ENCODE measurements at regions not wholly inside any gene's neighbourhood (a gene's known extent, or its start where the extent isn't known, plus 50 kb on each side); places are given as distances from the start of the nearest gene placed in this dataset.

DNA sequence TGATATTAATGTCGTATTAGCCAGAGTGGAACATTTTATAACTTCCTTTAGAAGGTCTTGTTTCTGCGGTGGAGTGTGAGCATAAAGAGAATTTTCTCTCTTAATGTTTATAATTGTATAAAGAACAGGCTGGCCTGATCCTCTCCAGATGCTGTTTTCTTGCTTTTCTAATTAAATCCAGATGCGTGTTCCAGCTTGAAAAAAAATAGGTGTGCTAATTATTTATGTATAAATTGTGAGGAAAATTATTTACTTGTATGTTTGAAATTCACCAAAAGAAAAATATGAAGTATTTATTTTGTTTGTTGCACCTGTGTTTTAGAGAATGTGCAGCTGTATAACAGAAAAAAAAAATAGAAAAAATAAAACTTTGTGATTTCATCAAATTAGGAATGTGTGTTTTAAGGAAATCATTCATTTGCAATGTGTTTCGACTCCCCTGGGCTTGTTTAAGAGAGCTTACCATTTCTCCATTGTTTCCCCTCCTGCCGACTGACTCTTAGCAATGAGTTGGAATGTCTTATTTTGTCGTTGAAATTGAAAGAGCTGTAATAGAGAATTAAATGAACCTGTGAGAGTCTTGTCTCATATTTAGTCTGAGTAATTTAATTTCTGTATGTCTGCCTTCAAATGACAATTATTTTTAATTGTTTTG lies 220.1 kb upstream of the NXPH2 start:
- TF ChIP-seq POLR2A (IDR thresholded peaks at IDR 0.05; ENCODE audit: low read depth, low read length) (no peak), POLR2AphosphoS5 (IDR thresholded peaks at IDR 0.05; ENCODE audit: insufficient read depth, low read depth, low read length) (no peak), JUN (IDR thresholded peaks at IDR 0.05; ENCODE audit: borderline replicate concordance, insufficient read depth, insufficient read length, low read depth) (no peak), FOS (IDR thresholded peaks at IDR 0.05; ENCODE audit: borderline replicate concordance, insufficient read depth, low read length) (no peak), EZH2 (IDR thresholded peaks at IDR 0.05; ENCODE audit: borderline replicate concordance, low read depth, low read length, severe bottlenecking) (no peak)
- TF ChIP-seq, protein P1, sequence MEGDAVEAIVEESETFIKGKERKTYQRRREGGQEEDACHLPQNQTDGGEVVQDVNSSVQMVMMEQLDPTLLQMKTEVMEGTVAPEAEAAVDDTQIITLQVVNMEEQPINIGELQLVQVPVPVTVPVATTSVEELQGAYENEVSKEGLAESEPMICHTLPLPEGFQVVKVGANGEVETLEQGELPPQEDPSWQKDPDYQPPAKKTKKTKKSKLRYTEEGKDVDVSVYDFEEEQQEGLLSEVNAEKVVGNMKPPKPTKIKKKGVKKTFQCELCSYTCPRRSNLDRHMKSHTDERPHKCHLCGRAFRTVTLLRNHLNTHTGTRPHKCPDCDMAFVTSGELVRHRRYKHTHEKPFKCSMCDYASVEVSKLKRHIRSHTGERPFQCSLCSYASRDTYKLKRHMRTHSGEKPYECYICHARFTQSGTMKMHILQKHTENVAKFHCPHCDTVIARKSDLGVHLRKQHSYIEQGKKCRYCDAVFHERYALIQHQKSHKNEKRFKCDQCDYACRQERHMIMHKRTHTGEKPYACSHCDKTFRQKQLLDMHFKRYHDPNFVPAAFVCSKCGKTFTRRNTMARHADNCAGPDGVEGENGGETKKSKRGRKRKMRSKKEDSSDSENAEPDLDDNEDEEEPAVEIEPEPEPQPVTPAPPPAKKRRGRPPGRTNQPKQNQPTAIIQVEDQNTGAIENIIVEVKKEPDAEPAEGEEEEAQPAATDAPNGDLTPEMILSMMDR (IDR thresholded peaks at IDR 0.05; ENCODE audit: extremely low read depth in 1 of 2, insufficient read depth in 1 of 2, low read depth in 1 of 2, low read length in 2 of 2): no peak
